Astrocyte (in vitro differentiated cells and primary cell): ENCODE measurements at regions not wholly inside any gene's neighbourhood (a gene's known extent, or its start where the extent isn't known, plus 50 kb on each side); places are given as distances from the start of the nearest gene placed in this dataset.

Experiments
- DNase-seq: peaks from one replicate; pipeline ENCODE4 v3.0.0-alpha.2; 2010; ENCODE audit warnings: low read depth
- FAIRE-seq: peaks from 2 replicates; lab custom pipeline; 2011; peaks lifted over from hg19 to GRCh38; lab: Jason Lieb, UNC
- H2AFZ ChIP-seq: 2 replicates; pipeline ENCODE4 v1.6.0; 2012; ENCODE audit warnings: low read depth, low read length, inconsistent platforms
- H3K27ac ChIP-seq: 2 replicates; pipeline ENCODE4 v1.5.1; 2011; ENCODE audit warnings: low read depth, low read length, inconsistent platforms
- H3K27me3 ChIP-seq: 2 replicates; pipeline ENCODE4 v1.6.0; 2011; ENCODE audit warnings: low read length, inconsistent platforms; ENCODE audit not compliant: insufficient read depth
- H3K36me3 ChIP-seq: 2 replicates; pipeline ENCODE4 v1.5.1; 2011; ENCODE audit warnings: low read length, inconsistent platforms; ENCODE audit not compliant: insufficient read depth
- H3K4me1 ChIP-seq: 2 replicates; pipeline ENCODE4 v1.5.1; 2011; ENCODE audit warnings: low read length, inconsistent platforms; ENCODE audit not compliant: insufficient read depth
- H3K4me2 ChIP-seq: 2 replicates; pipeline ENCODE4 v1.6.0; 2012; ENCODE audit warnings: low read length, inconsistent platforms
- H3K4me3 ChIP-seq: 2 replicates; pipeline ENCODE4 v1.5.1; 2011; ENCODE audit warnings: low read depth, mild to moderate bottlenecking, low read length, inconsistent platforms; ENCODE audit not compliant: insufficient read depth
- H3K79me2 ChIP-seq: 2 replicates; pipeline ENCODE4 v1.6.0; 2012; ENCODE audit warnings: mild to moderate bottlenecking, low read length, inconsistent platforms; ENCODE audit not compliant: insufficient read depth
- H3K9ac ChIP-seq: 2 replicates; pipeline ENCODE4 v1.6.0; 2012; ENCODE audit warnings: mild to moderate bottlenecking, low read length, inconsistent platforms
- H3K9me3 ChIP-seq: 2 replicates; pipeline ENCODE4 v1.5.1; 2012; ENCODE audit warnings: low read depth, mild to moderate bottlenecking, low read length, inconsistent platforms; ENCODE audit not compliant: insufficient read depth
- H4K20me1 ChIP-seq: 2 replicates; pipeline ENCODE4 v1.6.0; 2012; ENCODE audit warnings: low read length, inconsistent platforms; ENCODE audit not compliant: insufficient read depth
- H3K27ac Mint-ChIP-seq: one replicate; pipeline ENCODE4 v1.8.0; 2021; ENCODE audit warnings: mild to moderate bottlenecking, mixed read lengths; ENCODE audit not compliant: unreplicated experiment
- H3K27me3 Mint-ChIP-seq: one replicate; pipeline ENCODE4 v1.8.0; 2021; ENCODE audit warnings: low read depth, mixed read lengths; ENCODE audit not compliant: unreplicated experiment
- H3K36me3 Mint-ChIP-seq: one replicate; pipeline ENCODE4 v1.8.0; 2021; ENCODE audit warnings: low read depth, mixed read lengths; ENCODE audit not compliant: unreplicated experiment
- H3K4me1 Mint-ChIP-seq: one replicate; pipeline ENCODE4 v1.8.0; 2021; ENCODE audit warnings: low read depth, mixed read lengths; ENCODE audit not compliant: unreplicated experiment
- H3K4me3 Mint-ChIP-seq: one replicate; pipeline ENCODE4 v1.8.0; 2021; ENCODE audit warnings: mild to moderate bottlenecking, moderate library complexity, mixed read lengths; ENCODE audit not compliant: unreplicated experiment
- H3K9me3 Mint-ChIP-seq: one replicate; pipeline ENCODE4 v1.8.0; 2021; ENCODE audit warnings: mild to moderate bottlenecking, mixed read lengths; ENCODE audit not compliant: unreplicated experiment
- CTCF ChIP-seq: IDR thresholded peaks from 2 replicates; pipeline ENCODE4 v1.5.1; 2011; ENCODE audit warnings: low read depth, mild to moderate bottlenecking, inconsistent platforms, low read length, moderate library complexity; ENCODE audit not compliant: insufficient read depth
- EZH2 ChIP-seq: IDR thresholded peaks from 2 replicates; pipeline ENCODE4 v1.6.1; 2012; ENCODE audit warnings: mild to moderate bottlenecking, low read length, inconsistent platforms; ENCODE audit not compliant: insufficient read depth

- H3K27ac Mint-ChIP-seq: no peak overlapping the region
- H3K27me3 Mint-ChIP-seq: peaks cover 16% of the 10 kb centered on the region
- no peak overlapping the region for H3K4me2 ChIP-seq
- no peaks in the 10 kb centered on the region for H3K36me3 ChIP-seq
- no peak overlapping the region for H3K4me3 ChIP-seq
- H3K4me1 Mint-ChIP-seq: peaks cover 2% of the 10 kb centered on the region
- no peak overlapping the region for H3K9ac ChIP-seq
- H3K27ac ChIP-seq: no peak overlapping the region
- no peaks in the 10 kb centered on the region for H4K20me1 ChIP-seq
- no peaks in the 10 kb centered on the region for H3K4me1 ChIP-seq
- FAIRE-seq: no peak
- DNase-seq: no peak
- H3K4me3 Mint-ChIP-seq: no peak overlapping the region
- no peaks in the 10 kb centered on the region for H3K9me3 Mint-ChIP-seq
- H2AFZ ChIP-seq: no peak overlapping the region
- peaks cover 2% of the 10 kb centered on the region for H3K36me3 Mint-ChIP-seq
- H3K79me2 ChIP-seq: no peaks in the 10 kb centered on the region
- TF ChIP-seq EZH2: no peak
- TF ChIP-seq CTCF: no peak
- no peaks in the 10 kb centered on the region for H3K9me3 ChIP-seq
- no peaks in the 10 kb centered on the region for H3K27me3 ChIP-seq
Measured at GRCh38 chr6:3640868-3641267, 110.6 kb downstream of the PXDC1 start.

GRCh38 chr6:3638662-3639061 is 112.9 kb downstream of the PXDC1 start:
- TF ChIP-seq EZH2 (no peak), CTCF (no peak)
- H3K4me2 ChIP-seq: no peak overlapping the region
- no peak overlapping the region for H3K27ac ChIP-seq
- H3K4me3 ChIP-seq: no peak overlapping the region
- H3K9ac ChIP-seq: no peak overlapping the region
- Mint-ChIP-seq H3K27me3 (peaks cover 11% of the 10 kb centered on the region), H3K4me1 (no peaks in the 10 kb centered on the region), H3K4me3 (no peak overlapping the region), H3K27ac (no peak overlapping the region), H3K9me3 (no peaks in the 10 kb centered on the region), H3K36me3 (peaks cover 2% of the 10 kb centered on the region)
- no peak for DNase-seq
- no peaks in the 10 kb centered on the region for H3K4me1 ChIP-seq
- no peaks in the 10 kb centered on the region for H3K9me3 ChIP-seq
- no peak for FAIRE-seq
- H4K20me1 ChIP-seq: no peaks in the 10 kb centered on the region
- no peaks in the 10 kb centered on the region for H3K27me3 ChIP-seq
- no peaks in the 10 kb centered on the region for H3K79me2 ChIP-seq
- no peak overlapping the region for H2AFZ ChIP-seq
- H3K36me3 ChIP-seq: no peaks in the 10 kb centered on the region

- no peak overlapping the region for H3K9ac ChIP-seq
- no peak overlapping the region for H3K4me2 ChIP-seq
- Mint-ChIP-seq H3K36me3 (no peaks in the 10 kb centered on the region), H3K27me3 (peaks cover 11% of the 10 kb centered on the region), H3K9me3 (no peaks in the 10 kb centered on the region), H3K4me1 (no peaks in the 10 kb centered on the region), H3K27ac (no peak overlapping the region), H3K4me3 (no peak overlapping the region)
- no peak overlapping the region for H2AFZ ChIP-seq
- H3K36me3 ChIP-seq: no peaks in the 10 kb centered on the region
- no peak overlapping the region for H3K27ac ChIP-seq
- FAIRE-seq: no peak
- TF ChIP-seq EZH2 (no peak), CTCF (no peak)
- no peaks in the 10 kb centered on the region for H3K9me3 ChIP-seq
- H3K27me3 ChIP-seq: peaks cover 2% of the 10 kb centered on the region
- H4K20me1 ChIP-seq: no peaks in the 10 kb centered on the region
- no peaks in the 10 kb centered on the region for H3K79me2 ChIP-seq
- H3K4me3 ChIP-seq: no peak overlapping the region
- H3K4me1 ChIP-seq: no peaks in the 10 kb centered on the region
- no peak for DNase-seq
Measured at GRCh38 chr6:3636060-3636459, 115.5 kb downstream of the PXDC1 start.
